Keratinocyte (primary cell): ENCODE measurements at regions not wholly inside any gene's neighbourhood (a gene's known extent, or its start where the extent isn't known, plus 50 kb on each side); places are given as distances from the start of the nearest gene placed in this dataset.

Experiments used
- DNase-seq: peaks from one replicate; pipeline ENCODE4 v3.0.0-alpha.2; 2011; ENCODE audit warnings: low read depth, missing footprints, low spot score
- FAIRE-seq: peaks from 2 replicates; lab custom pipeline; 2011; peaks lifted over from hg19 to GRCh38; lab: Jason Lieb, UNC
- H2AFZ ChIP-seq: 2 replicates; pipeline ENCODE4 v1.6.0; 2012; ENCODE audit warnings: low read length, control low read depth, inconsistent platforms; ENCODE audit not compliant: control insufficient read depth
- H3K27ac ChIP-seq: 2 replicates; pipeline ENCODE4 v1.5.1; 2011; ENCODE audit warnings: low read length; ENCODE audit not compliant: control insufficient read depth, insufficient read depth
- H3K27me3 ChIP-seq: 3 replicates; pipeline ENCODE4 v1.6.0; 2011; ENCODE audit warnings: low read length; ENCODE audit not compliant: control insufficient read depth, insufficient read depth; ENCODE audit errors: extremely low read depth
- H3K36me3 ChIP-seq, 2 experiments: 2 replicates in 1 of 2; 3 replicates in 1 of 2; pipeline ENCODE4 v1.5.1; 2011; ENCODE audit warnings: low read length in 2 of 2, mild to moderate bottlenecking in 1 of 2; ENCODE audit not compliant: control insufficient read depth in 2 of 2, insufficient read depth in 2 of 2; ENCODE audit errors: extremely low read depth in 1 of 2
- H3K4me1 ChIP-seq: 3 replicates; pipeline ENCODE4 v1.5.1; 2011; ENCODE audit warnings: low read length; ENCODE audit not compliant: control insufficient read depth, insufficient read depth; ENCODE audit errors: extremely low read depth
- H3K4me2 ChIP-seq: 3 replicates; pipeline ENCODE4 v1.6.0; 2011; ENCODE audit warnings: low read depth, low read length; ENCODE audit not compliant: control insufficient read depth, insufficient read depth; ENCODE audit errors: extremely low read depth
- H3K4me3 ChIP-seq, 3 experiments: fragments of 200-600 bp in 1 of 3; sonication (generic) in 1 of 3; 2 replicates in 2 of 3; 3 replicates in 1 of 3; pipeline ENCODE4 v1.5.1; 2011 to 2016; ENCODE audit warnings: low read length in 3 of 3, mild to moderate bottlenecking in 3 of 3, control low read depth in 2 of 3, inconsistent platforms in 1 of 3, low read depth in 1 of 3, mixed read lengths in 1 of 3, mixed run types in 1 of 3, moderate library complexity in 1 of 3; ENCODE audit not compliant: control insufficient read depth in 2 of 3, insufficient read depth in 2 of 3; ENCODE audit errors: extremely low read depth in 1 of 3
- H3K79me2 ChIP-seq: 2 replicates; pipeline ENCODE4 v1.6.0; 2012; ENCODE audit warnings: low read length; ENCODE audit not compliant: control insufficient read depth, insufficient read depth
- H3K9ac ChIP-seq: 3 replicates; pipeline ENCODE4 v1.6.0; 2011; ENCODE audit warnings: low read length; ENCODE audit not compliant: control insufficient read depth, insufficient read depth; ENCODE audit errors: extremely low read depth
- H3K9me1 ChIP-seq: 3 replicates; pipeline ENCODE4 v1.6.0; 2011; ENCODE audit warnings: low read length; ENCODE audit not compliant: control insufficient read depth, insufficient read depth; ENCODE audit errors: extremely low read depth
- H3K9me3 ChIP-seq: 2 replicates; pipeline ENCODE4 v1.5.1; 2012; ENCODE audit warnings: low read depth, low read length; ENCODE audit not compliant: control insufficient read depth
- H4K20me1 ChIP-seq: 3 replicates; pipeline ENCODE4 v1.6.0; 2011; ENCODE audit warnings: low read length; ENCODE audit not compliant: control insufficient read depth, insufficient read depth; ENCODE audit errors: extremely low read depth
- EZH2 ChIP-seq: IDR thresholded peaks from one replicate; pipeline ENCODE4 v1.6.1; 2012; ENCODE audit warnings: inconsistent platforms, mild to moderate bottlenecking, low read length, moderate library complexity
- dilution Hi-C: fragments of 300-500 bp; cut with MboI; formaldehyde crosslinking; loops from one replicate; pipeline ENCODE4 v1.7.0; 2020; ENCODE audit warnings: low sequenced_read_pairs; ENCODE audit not compliant: extremely low pct_ligation_motif_present
- TF ChIP-seq, protein P1 (sequence below), 3 experiments: IDR thresholded peaks in 1 of 3; conservative IDR thresholded peaks in 1 of 3; optimal IDR thresholded peaks in 1 of 3; 2 replicates in 2 of 3; 3 replicates in 1 of 3; pipeline versions ENCODE3 to v1.5.1; 2011; ENCODE audit warnings: low read length in 3 of 3, mild to moderate bottlenecking in 3 of 3, moderate library complexity in 2 of 3, control low read depth in 1 of 3, inconsistent platforms in 1 of 3; ENCODE audit not compliant: insufficient read depth in 2 of 3; ENCODE audit errors: extremely low read depth in 1 of 3

DNA sequence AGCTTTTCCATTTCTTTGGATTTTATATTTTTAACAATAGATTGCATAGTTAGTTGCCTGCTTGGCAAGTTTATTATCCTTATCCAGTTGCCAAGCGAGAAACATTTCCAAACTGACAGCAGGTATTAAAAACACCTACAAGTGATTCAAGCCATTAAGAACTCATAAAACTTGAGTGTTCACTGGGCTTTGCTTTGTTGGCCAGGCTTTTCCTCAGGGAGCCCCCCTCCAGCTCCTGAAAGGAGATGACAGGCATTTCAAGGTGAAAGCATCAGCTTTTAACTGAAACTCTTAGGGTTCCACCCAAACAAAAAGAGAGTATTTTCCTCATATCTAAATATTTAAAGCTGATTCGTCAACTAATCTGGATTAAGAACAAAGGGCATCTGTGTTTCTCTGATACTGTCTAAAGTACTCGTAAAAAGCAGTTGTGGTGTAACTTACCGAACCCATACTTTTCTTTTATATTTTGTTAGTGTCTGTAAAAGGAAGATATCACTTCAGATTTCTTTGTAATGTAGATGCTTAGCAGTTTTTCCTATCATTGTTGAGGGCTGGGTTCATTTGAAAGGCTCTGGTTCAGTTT lies 363.4 kb downstream of the OTOL1 start:
- no peaks in the 10 kb centered on the region for H3K27me3 ChIP-seq
- H3K4me2 ChIP-seq, result no peak overlapping the region
- H2AFZ ChIP-seq, result no peak overlapping the region
- TF ChIP-seq, protein P1, sequence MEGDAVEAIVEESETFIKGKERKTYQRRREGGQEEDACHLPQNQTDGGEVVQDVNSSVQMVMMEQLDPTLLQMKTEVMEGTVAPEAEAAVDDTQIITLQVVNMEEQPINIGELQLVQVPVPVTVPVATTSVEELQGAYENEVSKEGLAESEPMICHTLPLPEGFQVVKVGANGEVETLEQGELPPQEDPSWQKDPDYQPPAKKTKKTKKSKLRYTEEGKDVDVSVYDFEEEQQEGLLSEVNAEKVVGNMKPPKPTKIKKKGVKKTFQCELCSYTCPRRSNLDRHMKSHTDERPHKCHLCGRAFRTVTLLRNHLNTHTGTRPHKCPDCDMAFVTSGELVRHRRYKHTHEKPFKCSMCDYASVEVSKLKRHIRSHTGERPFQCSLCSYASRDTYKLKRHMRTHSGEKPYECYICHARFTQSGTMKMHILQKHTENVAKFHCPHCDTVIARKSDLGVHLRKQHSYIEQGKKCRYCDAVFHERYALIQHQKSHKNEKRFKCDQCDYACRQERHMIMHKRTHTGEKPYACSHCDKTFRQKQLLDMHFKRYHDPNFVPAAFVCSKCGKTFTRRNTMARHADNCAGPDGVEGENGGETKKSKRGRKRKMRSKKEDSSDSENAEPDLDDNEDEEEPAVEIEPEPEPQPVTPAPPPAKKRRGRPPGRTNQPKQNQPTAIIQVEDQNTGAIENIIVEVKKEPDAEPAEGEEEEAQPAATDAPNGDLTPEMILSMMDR (optimal IDR thresholded peaks at IDR 0.05 in 1 of 3, IDR thresholded peaks at IDR 0.05 in 1 of 3, conservative IDR thresholded peaks at IDR 0.05 in 1 of 3; ENCODE audit: extremely low read depth in 1 of 3, insufficient read depth in 2 of 3, low read length in 3 of 3), result no peak
- TF ChIP-seq EZH2, result no peak
- no peaks in the 10 kb centered on the region for H3K9me1 ChIP-seq
- H3K9ac ChIP-seq, result no peak overlapping the region
- no peak overlapping the region for H3K4me3 ChIP-seq
- FAIRE-seq, result no peak
- no peaks in the 10 kb centered on the region for H3K36me3 ChIP-seq
- no peaks in the 10 kb centered on the region for H3K9me3 ChIP-seq
- no peak overlapping the region for H3K27ac ChIP-seq
- no peaks in the 10 kb centered on the region for H3K79me2 ChIP-seq
- dilution Hi-C loops, result no loop called here
- DNase-seq, result no peak
- no peaks in the 10 kb centered on the region for H3K4me1 ChIP-seq
- no peaks in the 10 kb centered on the region for H4K20me1 ChIP-seq

DNA sequence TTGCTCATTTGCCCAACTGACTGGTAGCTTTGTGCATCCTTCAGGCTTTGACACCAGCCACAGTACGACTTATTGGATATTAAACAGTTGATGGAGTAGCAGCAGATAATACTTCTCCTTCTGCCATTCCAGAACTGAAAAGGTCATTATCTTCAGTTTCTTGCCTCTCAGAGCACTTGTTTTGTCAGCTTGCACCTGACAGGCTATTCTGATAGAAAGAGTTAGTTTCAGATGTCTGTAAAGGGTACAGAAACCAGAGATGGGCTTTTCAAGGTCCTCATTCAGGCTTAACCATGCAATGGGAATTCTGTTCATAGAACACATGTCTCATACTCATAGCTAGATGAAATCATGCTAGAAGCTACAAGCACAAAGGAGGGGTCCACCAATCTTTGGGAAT lies 367.2 kb downstream of the OTOL1 start:
- no peak overlapping the region for H3K27ac ChIP-seq

More for the DNA sequence above, 367.2 kb downstream of the OTOL1 start:
- DNase-seq (no peak), FAIRE-seq (no peak)
- no peaks in the 10 kb centered on the region for H3K36me3 ChIP-seq
- H3K4me3 ChIP-seq, result no peak overlapping the region
- H3K27me3 ChIP-seq, result no peaks in the 10 kb centered on the region
- no peaks in the 10 kb centered on the region for H4K20me1 ChIP-seq
- no peaks in the 10 kb centered on the region for H3K4me1 ChIP-seq
- H3K79me2 ChIP-seq, result no peaks in the 10 kb centered on the region
- H3K9me3 ChIP-seq, result no peaks in the 10 kb centered on the region
- no peaks in the 10 kb centered on the region for H3K9me1 ChIP-seq
- TF ChIP-seq, protein P1 (optimal IDR thresholded peaks at IDR 0.05 in 1 of 3, IDR thresholded peaks at IDR 0.05 in 1 of 3, conservative IDR thresholded peaks at IDR 0.05 in 1 of 3; ENCODE audit: extremely low read depth in 1 of 3, insufficient read depth in 2 of 3, low read length in 3 of 3), result no peak
- TF ChIP-seq EZH2, result no peak
- dilution Hi-C loops, result no loop called here
- H2AFZ ChIP-seq, result no peak overlapping the region
- no peak overlapping the region for H3K9ac ChIP-seq
- H3K4me2 ChIP-seq, result no peak overlapping the region
